Endothelial cell of umbilical vein (primary cell): ENCODE measurements at regions not wholly inside any gene's neighbourhood (a gene's known extent, or its start where the extent isn't known, plus 50 kb on each side); places are given as distances from the start of the nearest gene placed in this dataset.

Experiments used
- BruUV-seq: library from RNA; stranded (reverse); fragments of 400-500 nt; replicated peaks from 2 replicates; lab custom pipeline; 2021; lab: Mats Ljungman, UMichigan
- CTCF ChIA-PET: fragments of 300-600, 350-600 bp; sonication (Branson Sonifier 250); formaldehyde crosslinking; loops from one replicate; lab custom pipeline; 2021; ENCODE audit warnings: antibody characterized with exemption, inconsistent platforms; lab: Charles Lee
- POLR2A ChIA-PET: fragments of 300-600, 350-600 bp; sonication (Branson Sonifier 250); formaldehyde crosslinking; loops from one replicate; lab custom pipeline; 2021; ENCODE audit warnings: antibody characterized with exemption, inconsistent platforms; lab: Charles Lee
- DNase-seq: peaks from one replicate; pipeline ENCODE4 v3.0.0-alpha.2; 2011; ENCODE audit warnings: low read depth, low spot score
- FAIRE-seq: peaks from 2 replicates; lab custom pipeline; 2011; peaks lifted over from hg19 to GRCh38; lab: Jason Lieb, UNC
- H2AFZ ChIP-seq: 2 replicates; pipeline ENCODE4 v1.6.0; 2012; ENCODE audit warnings: low read depth, low read length, control low read depth, inconsistent platforms
- H3K27ac ChIP-seq: 2 replicates; pipeline ENCODE4 v1.5.1; 2011; ENCODE audit warnings: low read depth, mild to moderate bottlenecking, control low read depth, low read length, moderate library complexity; ENCODE audit not compliant: insufficient read depth
- H3K27me3 ChIP-seq, 2 experiments: 2 replicates each; pipeline versions ENCODE4 v1.6.0 to v1.6.1; 2011; ENCODE audit warnings: low read length in 2 of 2, mixed read lengths in 1 of 2; ENCODE audit not compliant: control insufficient read depth in 2 of 2, insufficient read depth in 2 of 2
- H3K36me3 ChIP-seq, 2 experiments: 2 replicates in 1 of 2; 3 replicates in 1 of 2; pipeline ENCODE4 v1.5.1; 2011; ENCODE audit warnings: low read length in 2 of 2, mild to moderate bottlenecking in 1 of 2, moderate library complexity in 1 of 2; ENCODE audit not compliant: control insufficient read depth in 2 of 2, insufficient read depth in 2 of 2; ENCODE audit errors: extremely low read depth in 1 of 2
- H3K4me1 ChIP-seq: 3 replicates; pipeline ENCODE4 v1.5.1; 2011; ENCODE audit warnings: mild to moderate bottlenecking, low read length; ENCODE audit not compliant: control insufficient read depth, insufficient read depth; ENCODE audit errors: extremely low read depth
- H3K4me2 ChIP-seq: 2 replicates; pipeline ENCODE4 v1.6.1; 2011; ENCODE audit warnings: low read length, control low read depth, mixed read lengths; ENCODE audit not compliant: insufficient read depth
- H3K4me3 ChIP-seq, 3 experiments: fragments of 200-600 bp in 1 of 3; sonication (generic), shearing (Covaris generic) in 1 of 3; replicated peaks in 1 of 3; 2 replicates each; pipeline ENCODE4 v1.5.1; 2011 to 2016; ENCODE audit warnings: control low read depth in 3 of 3, low read length in 3 of 3, mild to moderate bottlenecking in 2 of 3, inconsistent platforms in 1 of 3, low read depth in 1 of 3, moderate library complexity in 1 of 3; ENCODE audit not compliant: insufficient read depth in 1 of 3
- H3K79me2 ChIP-seq: 2 replicates; pipeline ENCODE4 v1.6.0; 2012; ENCODE audit warnings: low read length, inconsistent platforms; ENCODE audit not compliant: control insufficient read depth, insufficient read depth
- H3K9ac ChIP-seq: replicated peaks from 2 replicates; pipeline ENCODE3; 2011; ENCODE audit warnings: low read length, control low read depth; ENCODE audit not compliant: insufficient read depth; ENCODE audit errors: extremely low read depth
- H3K9me1 ChIP-seq: replicated peaks from 3 replicates; pipeline ENCODE4 v1.6.0; 2011; ENCODE audit warnings: mild to moderate bottlenecking, low read length; ENCODE audit not compliant: control insufficient read depth, insufficient read depth; ENCODE audit errors: extremely low read depth
- H3K9me3 ChIP-seq: replicated peaks from 2 replicates; pipeline ENCODE4 v1.5.1; 2012; ENCODE audit warnings: low read length, inconsistent platforms; ENCODE audit not compliant: control insufficient read depth, insufficient read depth
- H4K20me1 ChIP-seq: replicated peaks from 2 replicates; pipeline ENCODE3; 2011; ENCODE audit warnings: mild to moderate bottlenecking, low read length; ENCODE audit not compliant: control insufficient read depth, insufficient read depth; ENCODE audit errors: extremely low read depth
- CTCF ChIP-seq, 2 donors: IDR thresholded peaks; 1 replicate in 1 of 2; 2 replicates in 1 of 2; pipeline ENCODE4 v1.5.1; 2011; ENCODE audit warnings: low read length in 2 of 2, mild to moderate bottlenecking in 2 of 2, moderate library complexity in 2 of 2, control low read depth in 1 of 2, inconsistent platforms in 1 of 2, low read depth in 1 of 2; ENCODE audit not compliant: insufficient read depth in 1 of 2; ENCODE audit errors: extremely low read depth in 1 of 2
- EZH2 ChIP-seq: IDR thresholded peaks from 2 replicates; pipeline ENCODE4 v1.6.1; 2012; ENCODE audit warnings: borderline replicate concordance, low read depth, mild to moderate bottlenecking, moderate library complexity, low read length, inconsistent platforms; ENCODE audit not compliant: severe bottlenecking
- FOS ChIP-seq: IDR thresholded peaks from 2 replicates; pipeline ENCODE4 v1.6.1; 2011; ENCODE audit warnings: mild to moderate bottlenecking, low read length, moderate library complexity, borderline replicate concordance; ENCODE audit not compliant: insufficient read depth
- GATA2 ChIP-seq: IDR thresholded peaks from 2 replicates; pipeline ENCODE4 v1.7.0; 2011; ENCODE audit warnings: low read depth, mild to moderate bottlenecking, moderate library complexity, mixed read lengths, low read length; ENCODE audit not compliant: insufficient read length, insufficient read depth
- JUN ChIP-seq: IDR thresholded peaks from 2 replicates; pipeline ENCODE4 v1.6.1; 2011; ENCODE audit warnings: borderline replicate concordance, low read depth; ENCODE audit not compliant: insufficient read length, insufficient read depth
- MAX ChIP-seq: IDR thresholded peaks from 2 replicates; pipeline ENCODE4 v1.6.1; 2011; ENCODE audit not compliant: insufficient read depth, insufficient read length
- MYC ChIP-seq: IDR thresholded peaks from one replicate; pipeline ENCODE4 v1.6.1; 2011; ENCODE audit warnings: mild to moderate bottlenecking, low read depth, low read length
- POLR2A ChIP-seq: IDR thresholded peaks from 2 replicates; pipeline ENCODE4 v1.6.1; 2012; ENCODE audit warnings: low read depth, mild to moderate bottlenecking, control low read depth, low read length
- POLR2AphosphoS5 ChIP-seq: IDR thresholded peaks from 2 replicates; pipeline ENCODE4 v1.6.1; 2012; ENCODE audit warnings: low read depth, mild to moderate bottlenecking, control low read depth, low read length, moderate library complexity; ENCODE audit not compliant: insufficient read depth
- dilution Hi-C: fragments of 300-500 bp; cut with MboI; formaldehyde crosslinking; loops from one replicate; pipeline ENCODE4 v1.15.0; 2019; ENCODE audit warnings: low sequenced_read_pairs; ENCODE audit not compliant: extremely low pct_ligation_motif_present
- intact Hi-C: fragments of 100-400 bp; cut with micrococcal nuclease; formaldehyde crosslinking; loops from one replicate; pipeline ENCODE4 v1.10.0; 2022

GRCh38 chr11:27847496-27847895, 147.2 kb upstream of the BDNF start:
- no peaks in the 10 kb centered on the region for H3K36me3 ChIP-seq
- DNase-seq (no peak), FAIRE-seq (no peak)
- no peak overlapping the region for H3K9ac ChIP-seq
- H3K27me3 ChIP-seq, result peaks cover 7 to 10% of the 10 kb centered on the region in 2 experiments
- POLR2A ChIA-PET, result no interaction called here
- H3K4me2 ChIP-seq, result no peak overlapping the region
- CTCF ChIA-PET, result interaction anchor here (1.5 kb wide), 1 partner anchor 14 kb away, joined by 4 read pairs; no protein-coding TSS in a partner anchor
- intact Hi-C loops (loop anchor here (10.0 kb wide), 2 partner anchors 847 to 1317 kb away; no protein-coding TSS in a partner anchor), dilution Hi-C loops (no loop called here)
- no peak overlapping the region for H2AFZ ChIP-seq
- TF ChIP-seq FOS (no peak), MAX (no peak), POLR2A (no peak), MYC (no peak), GATA2 (no peak), POLR2AphosphoS5 (no peak), EZH2 (no peak), CTCF (IDR thresholded peaks at IDR 0.05; ENCODE audit: extremely low read depth in 1 of 2, insufficient read depth in 1 of 2, low read depth in 1 of 2, low read length in 2 of 2) (no peak), JUN (no peak)
- H3K79me2 ChIP-seq, result no peaks in the 10 kb centered on the region
- no peaks in the 10 kb centered on the region for H3K4me1 ChIP-seq
- no peak overlapping the region for H3K27ac ChIP-seq
- BruUV-seq, result no TSS peak
- no peaks in the 10 kb centered on the region for H4K20me1 ChIP-seq
- H3K9me3 ChIP-seq, result no peaks in the 10 kb centered on the region
- H3K4me3 ChIP-seq, result no peak overlapping the region
- no peaks in the 10 kb centered on the region for H3K9me1 ChIP-seq
